PC-3 (cell line): ENCODE measurements at regions not wholly inside any gene's neighbourhood (a gene's known extent, or its start where the extent isn't known, plus 50 kb on each side); places are given as distances from the start of the nearest gene placed in this dataset.

Experiments used
- ATAC-seq: fragments of 200-7000 bp; cut with Tn5 transposase; 2 replicates; pipeline ENCODE4 v1.9.1; 2020; ENCODE audit warnings: mild to moderate bottlenecking, moderate library complexity
- BruUV-seq: library from RNA; stranded (reverse); fragments of 400-500 nt; replicated peaks from 2 replicates; lab custom pipeline; 2021; lab: Mats Ljungman, UMichigan
- CTCF ChIA-PET: fragments of 300-600 bp; sonication (Branson Sonifier 250); formaldehyde crosslinking; loops from one replicate; lab custom pipeline; 2022; ENCODE audit warnings: antibody characterized with exemption; lab: Charles Lee
- POLR2A ChIA-PET: fragments of 300-600 bp; sonication (Branson Sonifier 250); formaldehyde crosslinking; loops from one replicate; lab custom pipeline; 2022; ENCODE audit warnings: antibody characterized with exemption; ENCODE audit not compliant: unreplicated experiment; lab: Charles Lee
- DNase-seq: peaks from one replicate; pipeline ENCODE4 v3.0.0-alpha.2; 2015
- H2AFZ ChIP-seq: fragments of 300-600 bp; sonication (generic); 2 replicates; pipeline ENCODE4 v1.6.0; 2016; ENCODE audit warnings: antibody characterized with exemption, low read length
- H3F3A ChIP-seq: fragments of 300-600 bp; sonication (generic); one replicate; pipeline ENCODE4 v1.6.0; 2017; ENCODE audit warnings: antibody characterized with exemption, low read length, control low read depth, mild to moderate bottlenecking; ENCODE audit not compliant: unreplicated experiment
- H3K27ac ChIP-seq: fragments of 300-600 bp; sonication (generic); 2 replicates; pipeline ENCODE4 v1.5.1; 2016; ENCODE audit warnings: mild to moderate bottlenecking, low read length
- H3K27me3 ChIP-seq: fragments of 300-600 bp; sonication (generic); 2 replicates; pipeline ENCODE4 v1.6.1; 2016; ENCODE audit warnings: low read length, mixed read lengths
- H3K36me3 ChIP-seq: fragments of 300-600 bp; sonication (generic); 2 replicates; pipeline ENCODE4 v1.6.1; 2016; ENCODE audit warnings: low read depth, mixed run types, low read length, mixed read lengths
- H3K4me1 ChIP-seq: fragments of 300-600 bp; sonication (generic); 2 replicates; pipeline ENCODE4 v1.5.1; 2016; ENCODE audit warnings: low read length; ENCODE audit not compliant: insufficient read depth
- H3K4me2 ChIP-seq: fragments of 300-600 bp; sonication (generic); 2 replicates; pipeline ENCODE4 v1.6.0; 2016; ENCODE audit warnings: low read length
- H3K4me3 ChIP-seq: fragments of 300-600 bp; sonication (generic); 2 replicates; pipeline ENCODE4 v1.5.1; 2016; ENCODE audit warnings: mild to moderate bottlenecking, low read length, mixed read lengths
- H3K79me2 ChIP-seq: fragments of 300-600 bp; sonication (generic); 2 replicates; pipeline ENCODE4 v1.6.1; 2017; ENCODE audit warnings: low read length, mixed read lengths
- H3K9ac ChIP-seq: fragments of 300-600 bp; sonication (generic); 2 replicates; pipeline ENCODE4 v1.6.0; 2016; ENCODE audit warnings: mild to moderate bottlenecking, low read length
- H3K9me2 ChIP-seq: fragments of 300-600 bp; sonication (generic); replicated peaks from 2 replicates; pipeline ENCODE4 v1.6.1; 2016; ENCODE audit warnings: mixed run types, low read length, mixed read lengths
- H3K9me3 ChIP-seq: fragments of 300-600 bp; sonication (generic); 2 replicates; pipeline ENCODE4 v1.6.1; 2016; ENCODE audit warnings: low read length, mixed read lengths
- H4K20me1 ChIP-seq: fragments of 300-600 bp; sonication (generic); 2 replicates; pipeline ENCODE4 v1.6.1; 2016; ENCODE audit warnings: low read length, mixed read lengths
- EZH2 ChIP-seq: fragments of 300-600 bp; sonication (generic); IDR thresholded peaks from one replicate; pipeline ENCODE4 v1.6.1; 2017; ENCODE audit warnings: antibody characterized with exemption, mild to moderate bottlenecking, low read length; ENCODE audit not compliant: unreplicated experiment
- EZH2phosphoT487 ChIP-seq: fragments of 300-600 bp; sonication (generic); IDR thresholded peaks from 2 replicates; pipeline ENCODE4 v1.6.1; 2018; ENCODE audit warnings: mild to moderate bottlenecking, antibody characterized with exemption, low read length, borderline replicate concordance
- intact Hi-C: fragments of 100-400 bp; cut with micrococcal nuclease; formaldehyde crosslinking; loops from 2 replicates; pipeline ENCODE4 v1.9.0; 2023
- TF ChIP-seq, protein P1 (sequence below): fragments of 300-600 bp; sonication (generic); conservative IDR thresholded peaks from 2 replicates; pipeline ENCODE4 v1.5.1; 2017; ENCODE audit warnings: antibody characterized with exemption, low read depth, mild to moderate bottlenecking, low read length

DNA sequence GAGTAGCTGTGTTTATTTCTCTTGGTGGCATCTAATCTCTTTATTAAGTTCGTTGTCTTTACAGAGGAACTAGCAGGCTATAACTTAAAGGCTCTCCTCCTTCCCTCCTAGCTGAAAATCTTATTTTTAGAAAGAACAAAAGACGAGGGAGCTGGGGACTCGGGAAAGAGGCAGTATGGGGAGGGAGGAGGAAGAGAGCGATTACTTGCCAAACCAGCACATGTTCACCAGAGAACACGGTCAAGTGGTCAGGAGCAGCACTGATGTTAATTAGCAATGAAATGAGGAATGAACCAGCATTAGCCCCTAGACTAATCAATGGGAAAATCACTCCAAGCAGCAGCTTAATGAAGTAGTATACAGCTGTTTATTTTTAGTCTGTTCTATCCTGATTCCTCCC is 171.3 kb upstream of the ESRRG start:
- ATAC-seq (no peak), DNase-seq (no peak)
- Histone ChIP-seq H3K27ac (no peak overlapping the region), H3K27me3 (peaks cover 10% of the 10 kb centered on the region; the same call in 1 of the 2 replicates), H3K4me2 (no peak overlapping the region), H3K36me3 (no peaks in the 10 kb centered on the region), H3F3A (no peaks in the 10 kb centered on the region), H3K9ac (no peak overlapping the region), H2AFZ (no peak overlapping the region), H3K9me2 (no peaks in the 10 kb centered on the region), H4K20me1 (no peaks in the 10 kb centered on the region), H3K79me2 (no peaks in the 10 kb centered on the region), H3K4me3 (no peak overlapping the region), H3K4me1 (no peaks in the 10 kb centered on the region), H3K9me3 (no peaks in the 10 kb centered on the region)
- intact Hi-C loops: no loop called here
- BruUV-seq: no TSS peak
- CTCF ChIA-PET: no interaction called here
- POLR2A ChIA-PET: interaction anchor here (0.7 kb wide), 1 partner anchor 169 kb away, joined by 3 read pairs; no protein-coding TSS in a partner anchor
- TF ChIP-seq EZH2phosphoT487 (no peak), EZH2 (no peak)
- TF ChIP-seq, protein P1, sequence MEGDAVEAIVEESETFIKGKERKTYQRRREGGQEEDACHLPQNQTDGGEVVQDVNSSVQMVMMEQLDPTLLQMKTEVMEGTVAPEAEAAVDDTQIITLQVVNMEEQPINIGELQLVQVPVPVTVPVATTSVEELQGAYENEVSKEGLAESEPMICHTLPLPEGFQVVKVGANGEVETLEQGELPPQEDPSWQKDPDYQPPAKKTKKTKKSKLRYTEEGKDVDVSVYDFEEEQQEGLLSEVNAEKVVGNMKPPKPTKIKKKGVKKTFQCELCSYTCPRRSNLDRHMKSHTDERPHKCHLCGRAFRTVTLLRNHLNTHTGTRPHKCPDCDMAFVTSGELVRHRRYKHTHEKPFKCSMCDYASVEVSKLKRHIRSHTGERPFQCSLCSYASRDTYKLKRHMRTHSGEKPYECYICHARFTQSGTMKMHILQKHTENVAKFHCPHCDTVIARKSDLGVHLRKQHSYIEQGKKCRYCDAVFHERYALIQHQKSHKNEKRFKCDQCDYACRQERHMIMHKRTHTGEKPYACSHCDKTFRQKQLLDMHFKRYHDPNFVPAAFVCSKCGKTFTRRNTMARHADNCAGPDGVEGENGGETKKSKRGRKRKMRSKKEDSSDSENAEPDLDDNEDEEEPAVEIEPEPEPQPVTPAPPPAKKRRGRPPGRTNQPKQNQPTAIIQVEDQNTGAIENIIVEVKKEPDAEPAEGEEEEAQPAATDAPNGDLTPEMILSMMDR: no peak

DNA sequence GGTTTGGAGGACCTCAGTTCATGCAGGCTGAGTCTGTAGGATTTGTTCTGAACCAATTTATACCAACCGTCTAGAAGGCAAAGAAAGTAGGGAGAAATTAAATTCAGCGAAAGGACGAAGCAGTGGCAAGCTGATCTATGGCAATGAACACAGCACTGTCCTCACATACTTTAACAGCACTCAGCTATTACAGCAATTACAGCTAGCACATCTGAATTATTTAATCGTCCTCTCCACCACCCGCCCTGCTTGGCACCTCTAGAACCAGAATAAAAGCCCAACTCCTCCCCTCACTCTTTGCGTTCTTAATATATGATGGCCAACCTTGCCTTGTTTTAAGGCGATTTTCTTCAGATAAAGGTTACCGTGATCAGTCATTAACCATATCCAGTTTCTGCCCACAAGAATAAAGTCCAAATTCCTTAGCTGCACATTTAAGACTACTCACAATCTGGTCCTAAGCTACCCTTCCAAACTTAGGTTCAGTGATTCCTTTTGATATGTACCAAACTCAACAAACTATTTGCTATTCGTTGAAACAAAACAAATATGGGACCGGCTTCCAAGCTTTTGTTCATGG is 169.4 kb upstream of the ESRRG start:
- H3K36me3 ChIP-seq: no peaks in the 10 kb centered on the region
- H3K4me3 ChIP-seq: no peak overlapping the region
- H3K4me2 ChIP-seq: no peak overlapping the region
- no peak overlapping the region for H3K9ac ChIP-seq
- H3K9me3 ChIP-seq: no peaks in the 10 kb centered on the region
- no peak overlapping the region for H2AFZ ChIP-seq
- no peaks in the 10 kb centered on the region for H3F3A ChIP-seq
- H3K4me1 ChIP-seq: no peaks in the 10 kb centered on the region
- H4K20me1 ChIP-seq: no peaks in the 10 kb centered on the region
- BruUV-seq: no TSS peak
- ChIA-PET CTCF (no interaction called here), POLR2A (no interaction called here)
- intact Hi-C loops: no loop called here
- H3K27me3 ChIP-seq: peaks cover 13% of the 10 kb centered on the region; the same call in 1 of the 2 replicates
- H3K9me2 ChIP-seq: no peaks in the 10 kb centered on the region
- ATAC-seq (no peak), DNase-seq (no peak)
- no peaks in the 10 kb centered on the region for H3K79me2 ChIP-seq
- H3K27ac ChIP-seq: no peak overlapping the region
- no peak for TF ChIP-seq EZH2phosphoT487
- no peak for TF ChIP-seq EZH2
- TF ChIP-seq, protein P1: no peak

DNA sequence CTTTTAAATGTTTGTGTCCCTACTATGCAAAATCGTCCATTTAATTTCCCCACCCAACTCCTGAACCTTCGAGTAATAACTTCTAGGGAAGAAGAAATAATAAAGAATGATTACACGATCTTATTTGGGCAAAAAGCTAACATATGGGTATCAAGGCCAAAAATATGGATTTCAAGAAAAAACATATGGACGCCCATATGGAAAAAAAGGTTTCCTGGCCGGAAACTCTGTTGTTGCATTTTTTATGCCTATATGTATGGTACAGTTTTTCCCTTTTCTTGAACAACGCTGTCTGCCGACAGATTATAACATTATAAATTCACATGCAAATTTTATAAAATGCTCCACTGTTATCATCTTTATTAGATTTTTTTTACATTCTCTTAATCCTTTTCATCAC is 167.6 kb upstream of the ESRRG start:
- DNase-seq (no peak), ATAC-seq (no peak)
- ChIA-PET POLR2A (no interaction called here), CTCF (no interaction called here)
- Histone ChIP-seq H2AFZ (no peak overlapping the region), H3K79me2 (no peaks in the 10 kb centered on the region), H3K36me3 (no peaks in the 10 kb centered on the region), H3K4me3 (no peak overlapping the region), H3K9ac (no peak overlapping the region), H3K9me2 (no peaks in the 10 kb centered on the region), H3K9me3 (no peaks in the 10 kb centered on the region), H3K27ac (no peak overlapping the region), H3K27me3 (peaks cover 13% of the 10 kb centered on the region; the same call in 1 of the 2 replicates), H3K4me1 (no peaks in the 10 kb centered on the region), H3F3A (no peaks in the 10 kb centered on the region), H4K20me1 (no peaks in the 10 kb centered on the region), H3K4me2 (no peak overlapping the region)
- no TSS peak for BruUV-seq
- TF ChIP-seq EZH2 (no peak), EZH2phosphoT487 (no peak)
- TF ChIP-seq, protein P1: no peak
- intact Hi-C loops: no loop called here
